Nephron (organoid): ENCODE measurements at regions not wholly inside any gene's neighbourhood (a gene's known extent, or its start where the extent isn't known, plus 50 kb on each side); places are given as distances from the start of the nearest gene placed in this dataset.

Experiments used
- H3K27ac Mint-ChIP-seq, 3 experiments: 2 replicates each; pipeline ENCODE4 v1.8.0; 2020; ENCODE audit warnings: mixed read lengths in 3 of 3, mild to moderate bottlenecking in 2 of 3, moderate library complexity in 1 of 3
- H3K27me3 Mint-ChIP-seq: 2 replicates; pipeline ENCODE4 v1.8.0; 2021; ENCODE audit warnings: low read depth, mild to moderate bottlenecking, moderate library complexity, mixed read lengths
- H3K36me3 Mint-ChIP-seq: 2 replicates; pipeline ENCODE4 v1.8.0; 2020; ENCODE audit warnings: low read depth, mixed read lengths
- H3K4me1 Mint-ChIP-seq: 2 replicates; pipeline ENCODE4 v1.8.0; 2020; ENCODE audit warnings: mixed read lengths
- H3K4me3 Mint-ChIP-seq, 3 experiments: 2 replicates each; pipeline ENCODE4 v1.8.0; 2020; ENCODE audit warnings: mild to moderate bottlenecking in 3 of 3, mixed read lengths in 3 of 3, moderate library complexity in 2 of 3
- H3K9me3 Mint-ChIP-seq: 2 replicates; pipeline ENCODE4 v1.8.0; 2020; ENCODE audit warnings: mixed read lengths
- CTCF ChIP-seq, 3 experiments: fragments of 200-600 bp; sonication (generic); IDR thresholded peaks; one replicate each; pipeline ENCODE4 v1.5.0; 2021; ENCODE audit warnings: antibody characterized with exemption in 3 of 3; ENCODE audit not compliant: unreplicated experiment in 3 of 3

- no peaks in the 10 kb centered on the region for H3K27me3 Mint-ChIP-seq
- peaks cover 31% of the 10 kb centered on the region for H3K9me3 Mint-ChIP-seq
- TF ChIP-seq CTCF (IDR thresholded peaks at IDR 0.05; ENCODE audit: unreplicated experiment in 3 of 3) = no peak
- no peaks in the 10 kb centered on the region for H3K4me1 Mint-ChIP-seq
- H3K36me3 Mint-ChIP-seq = peaks cover 5% of the 10 kb centered on the region
- no peak overlapping the region for H3K4me3 Mint-ChIP-seq
- H3K27ac Mint-ChIP-seq = no peak overlapping the region
These were observed 961.2 kb downstream of the TMEM121 start for GRCh38 chr14:106487600-106487999.

GRCh38 chr14:106488291-106488690 is 961.9 kb downstream of the TMEM121 start:
- Mint-ChIP-seq H3K9me3 (peaks cover 33% of the 10 kb centered on the region), H3K36me3 (peaks cover 5% of the 10 kb centered on the region), H3K4me3 (no peak overlapping the region), H3K4me1 (no peaks in the 10 kb centered on the region), H3K27ac (no peak overlapping the region), H3K27me3 (no peaks in the 10 kb centered on the region)
- TF ChIP-seq CTCF (IDR thresholded peaks at IDR 0.05; ENCODE audit: unreplicated experiment in 3 of 3) = no peak

GRCh38 chr14:106489112-106489881 is 962.9 kb downstream of the TMEM121 start:
- no peak for TF ChIP-seq CTCF (IDR thresholded peaks at IDR 0.05; ENCODE audit: unreplicated experiment in 3 of 3)
- Mint-ChIP-seq H3K27ac (no peak overlapping the region), H3K4me3 (no peak overlapping the region), H3K4me1 (no peaks in the 10 kb centered on the region), H3K27me3 (no peaks in the 10 kb centered on the region), H3K9me3 (peaks cover 38% of the 10 kb centered on the region), H3K36me3 (peaks cover 5% of the 10 kb centered on the region)

- no peaks in the 10 kb centered on the region for H3K4me1 Mint-ChIP-seq
- H3K9me3 Mint-ChIP-seq = peaks cover 44% of the 10 kb centered on the region
- H3K27me3 Mint-ChIP-seq = no peaks in the 10 kb centered on the region
- no peak overlapping the region for H3K27ac Mint-ChIP-seq
- no peak for TF ChIP-seq CTCF (IDR thresholded peaks at IDR 0.05; ENCODE audit: unreplicated experiment in 3 of 3)
- peaks cover 5% of the 10 kb centered on the region for H3K36me3 Mint-ChIP-seq
- no peak overlapping the region for H3K4me3 Mint-ChIP-seq
These were observed 964.1 kb downstream of the TMEM121 start for GRCh38 chr14:106490442-106490841.

- no peak for TF ChIP-seq CTCF (IDR thresholded peaks at IDR 0.05; ENCODE audit: unreplicated experiment in 3 of 3)
- H3K4me1 Mint-ChIP-seq = no peaks in the 10 kb centered on the region
- no peak overlapping the region for H3K4me3 Mint-ChIP-seq
- peaks cover 51% of the 10 kb centered on the region for H3K9me3 Mint-ChIP-seq
- no peaks in the 10 kb centered on the region for H3K27me3 Mint-ChIP-seq
- H3K36me3 Mint-ChIP-seq = peaks cover 5% of the 10 kb centered on the region
- H3K27ac Mint-ChIP-seq = no peak overlapping the region
These were observed 965.5 kb downstream of the TMEM121 start for GRCh38 chr14:106491851-106492250.
